A673 (cell line): ENCODE measurements at regions not wholly inside any gene's neighbourhood (a gene's known extent, or its start where the extent isn't known, plus 50 kb on each side); places are given as distances from the start of the nearest gene placed in this dataset.

Experiments used
- BruUV-seq: library from RNA; stranded (reverse); fragments of 400-500 nt; replicated peaks from 2 replicates; lab custom pipeline; 2021; lab: Mats Ljungman, UMichigan
- CTCF ChIA-PET: fragments of 300-600 bp; sonication (Branson Sonifier 250); formaldehyde crosslinking; loops from one replicate; lab custom pipeline; 2022; ENCODE audit warnings: antibody characterized with exemption; lab: Charles Lee
- POLR2A ChIA-PET: fragments of 300-600 bp; sonication (Branson Sonifier 250); formaldehyde crosslinking; loops from one replicate; lab custom pipeline; 2022; ENCODE audit warnings: antibody characterized with exemption; ENCODE audit not compliant: low non-redundant PET; lab: Charles Lee
- DNase-seq: peaks from one replicate; pipeline ENCODE4 v3.0.0-alpha.2; 2015; ENCODE audit warnings: low spot score
- H3K27ac ChIP-seq: fragments of 200-600 bp; sonication (generic); 2 replicates; pipeline ENCODE4 v1.5.1; 2016; ENCODE audit warnings: mixed run types, low read depth, mild to moderate bottlenecking, mixed read lengths, antibody characterized with exemption, low read length; ENCODE audit not compliant: poor library complexity, severe bottlenecking
- H3K27me3 ChIP-seq: fragments of 200-600 bp; sonication (generic); replicated peaks from 2 replicates; pipeline ENCODE4 v1.6.1; 2017; ENCODE audit warnings: mixed run types, low read depth, mild to moderate bottlenecking, mixed read lengths, antibody characterized with exemption, low read length; ENCODE audit not compliant: insufficient read depth, poor library complexity
- H3K36me3 ChIP-seq: fragments of 200-600 bp; sonication (generic); 2 replicates; pipeline ENCODE4 v1.6.1; 2016; ENCODE audit warnings: mixed run types, mild to moderate bottlenecking, mixed read lengths, antibody characterized with exemption, low read length; ENCODE audit not compliant: insufficient read depth, poor library complexity, severe bottlenecking
- H3K4me1 ChIP-seq: fragments of 200-600 bp; sonication (generic); 2 replicates; pipeline ENCODE4 v1.6.1; 2017; ENCODE audit warnings: mixed run types, mild to moderate bottlenecking, mixed read lengths, antibody characterized with exemption, low read length; ENCODE audit not compliant: insufficient read depth, poor library complexity, severe bottlenecking
- H3K4me3 ChIP-seq: fragments of 200-600 bp; sonication (generic); 2 replicates; pipeline ENCODE4 v1.5.1; 2016; ENCODE audit warnings: low read depth, mixed run types, mild to moderate bottlenecking, mixed read lengths, low read length; ENCODE audit not compliant: poor library complexity, severe bottlenecking
- H3K9me3 ChIP-seq: fragments of 200-600 bp; sonication (generic); 2 replicates; pipeline ENCODE4 v1.6.1; 2016; ENCODE audit warnings: mixed run types, low read depth, mild to moderate bottlenecking, mixed read lengths, antibody characterized with exemption, low read length; ENCODE audit not compliant: poor library complexity, severe bottlenecking
- CTCF ChIP-seq: fragments of 300-800, 200-600 bp; sonication (generic); conservative IDR thresholded peaks from 2 replicates; pipeline ENCODE4 v1.5.1; 2017; ENCODE audit warnings: low read depth, mild to moderate bottlenecking, antibody characterized with exemption, low read length, moderate library complexity, mixed read lengths
- EZH2 ChIP-seq: fragments of 200-600 bp; sonication (generic); IDR thresholded peaks from 2 replicates; pipeline ENCODE4 v1.6.1; 2017; ENCODE audit warnings: borderline replicate concordance, low read depth, mild to moderate bottlenecking, mixed read lengths, antibody characterized with exemption, low read length; ENCODE audit not compliant: poor library complexity, severe bottlenecking
- intact Hi-C: fragments of 100-400 bp; cut with micrococcal nuclease; formaldehyde crosslinking; loops from one replicate; pipeline ENCODE4 v1.10.0; 2022; ENCODE audit not compliant: unreplicated experiment

DNA sequence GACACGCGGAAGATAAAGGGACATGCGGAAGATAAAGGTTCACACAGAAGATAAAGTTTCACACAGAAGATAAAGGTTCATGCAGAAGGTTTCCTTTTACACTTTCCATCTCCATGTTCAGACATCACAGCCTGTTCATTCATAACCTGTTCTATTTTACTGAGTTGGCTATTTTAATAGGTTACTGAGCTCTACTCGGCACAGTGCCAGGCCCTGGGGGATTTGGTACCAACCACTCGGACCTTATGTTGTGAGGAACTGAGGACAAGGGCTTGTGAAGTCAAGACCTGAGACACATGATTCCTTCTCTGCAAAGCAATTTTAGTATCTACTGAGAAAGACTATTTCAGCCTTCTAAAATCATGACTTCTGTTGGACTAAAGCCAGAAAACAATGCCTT, 75.0 kb upstream of the ALKAL2 start:
- POLR2A ChIA-PET = no interaction called here
- no peak for DNase-seq
- Histone ChIP-seq H3K4me1 (no peaks in the 10 kb centered on the region), H3K27me3 (peaks cover 52% of the 10 kb centered on the region), H3K27ac (no peak overlapping the region), H3K4me3 (no peak overlapping the region), H3K36me3 (no peaks in the 10 kb centered on the region), H3K9me3 (no peaks in the 10 kb centered on the region)
- CTCF ChIA-PET = no interaction called here
- TF ChIP-seq CTCF (no peak), EZH2 (no peak)
- intact Hi-C loops = no loop called here
- no TSS peak for BruUV-seq

DNA sequence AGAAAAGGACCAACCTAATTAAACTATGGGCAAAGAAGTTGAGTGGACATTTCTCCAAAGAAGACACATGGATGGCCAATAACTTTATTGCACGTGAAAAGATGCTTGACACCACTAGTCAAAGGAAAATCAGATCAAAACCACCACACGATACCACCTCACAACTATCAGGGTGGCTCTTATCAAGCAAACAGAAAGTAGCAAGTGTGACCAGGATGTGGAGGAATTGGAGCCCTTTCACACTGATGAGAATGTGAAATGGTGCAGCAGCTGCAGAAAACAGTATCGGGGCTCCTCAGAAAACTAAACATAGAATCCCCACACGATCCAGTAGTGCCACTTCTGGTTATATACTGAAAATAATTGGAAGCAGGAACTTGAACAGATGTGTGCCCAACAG, 72.2 kb upstream of the ALKAL2 start:
- BruUV-seq = no TSS peak

DNA sequence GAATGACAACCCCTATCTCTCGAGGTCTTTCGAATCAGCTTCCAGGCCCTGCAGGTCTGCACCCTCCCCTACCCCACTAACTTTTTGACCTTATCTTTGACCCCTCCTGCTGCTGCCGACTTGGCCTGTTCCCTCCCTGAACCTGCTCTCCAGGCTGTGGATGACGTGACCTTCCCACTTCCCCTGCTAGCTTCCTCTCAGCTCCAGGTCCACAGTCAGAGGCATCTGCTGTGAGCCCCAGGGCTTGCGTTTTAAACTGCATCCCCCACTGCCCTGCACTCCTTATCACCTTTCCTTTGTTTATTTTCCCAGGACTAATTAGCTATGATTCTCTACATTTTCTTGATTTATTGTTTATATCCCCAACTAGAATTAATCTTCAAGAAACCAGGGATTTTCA, 71.2 kb upstream of the ALKAL2 start:
- TF ChIP-seq EZH2 = no peak
- TF ChIP-seq CTCF = no peak
- intact Hi-C loops = no loop called here
- CTCF ChIA-PET = no interaction called here
- Histone ChIP-seq H3K9me3 (no peaks in the 10 kb centered on the region), H3K27me3 (peaks cover 49% of the 10 kb centered on the region), H3K4me3 (no peak overlapping the region), H3K36me3 (no peaks in the 10 kb centered on the region), H3K4me1 (no peaks in the 10 kb centered on the region), H3K27ac (no peak overlapping the region)
- no TSS peak for BruUV-seq
- POLR2A ChIA-PET = no interaction called here
- no peak for DNase-seq

More for the DNA sequence above, 72.2 kb upstream of the ALKAL2 start:
- TF ChIP-seq CTCF (no peak), EZH2 (no peak)
- Histone ChIP-seq H3K4me1 (no peaks in the 10 kb centered on the region), H3K4me3 (no peak overlapping the region), H3K9me3 (no peaks in the 10 kb centered on the region), H3K27ac (no peak overlapping the region), H3K36me3 (no peaks in the 10 kb centered on the region), H3K27me3 (peaks cover 52% of the 10 kb centered on the region)
- no peak for DNase-seq
- POLR2A ChIA-PET = no interaction called here
- intact Hi-C loops = no loop called here
- CTCF ChIA-PET = no interaction called here
